Caco-2 (cell line): ENCODE measurements at regions not wholly inside any gene's neighbourhood (a gene's known extent, or its start where the extent isn't known, plus 50 kb on each side); places are given as distances from the start of the nearest gene placed in this dataset.

Experiments
- BruUV-seq: library from RNA; stranded (reverse); fragments of 400-500 nt; replicated peaks from 2 replicates; lab custom pipeline; 2021; lab: Mats Ljungman, UMichigan
- CTCF ChIA-PET: fragments of 300-600 bp; sonication (Branson Sonifier 250); formaldehyde crosslinking; loops from one replicate; lab custom pipeline; 2022; ENCODE audit warnings: antibody characterized with exemption; lab: Charles Lee
- POLR2A ChIA-PET: fragments of 300-600 bp; sonication (Branson Sonifier 250); formaldehyde crosslinking; loops from one replicate; lab custom pipeline; 2022; ENCODE audit warnings: antibody characterized with exemption; lab: Charles Lee
- DNase-seq, 2 experiments: peaks; one replicate each; pipeline versions ENCODE4 v3.0.0 to v3.0.0-alpha.2; 2020 to 2022
- H3K27me3 ChIP-seq: replicated peaks from 2 replicates; pipeline ENCODE4 v1.6.0; 2011; ENCODE audit warnings: low read length; ENCODE audit not compliant: control insufficient read depth, insufficient read depth
- H3K36me3 ChIP-seq: 2 replicates; pipeline ENCODE4 v1.5.1; 2011; ENCODE audit warnings: low read length; ENCODE audit not compliant: control insufficient read depth, insufficient read depth
- H3K4me1 ChIP-seq: fragments of 250-450 bp; sonication (Bioruptor Pico); 2 replicates; pipeline ENCODE4 v1.5.1; 2020; ENCODE audit warnings: mild to moderate bottlenecking
- H3K4me3 ChIP-seq: 2 replicates; pipeline ENCODE4 v1.5.1; 2011; ENCODE audit warnings: low read depth, mild to moderate bottlenecking, control low read depth, low read length
- H3K9me3 ChIP-seq: fragments of 250-450 bp; sonication (Bioruptor Pico); 2 replicates; pipeline ENCODE4 v1.5.1; 2020; ENCODE audit warnings: mild to moderate bottlenecking, moderate library complexity
- H3K27ac Mint-ChIP-seq: one replicate; pipeline ENCODE4 v1.8.0; 2022; ENCODE audit warnings: mixed read lengths; ENCODE audit not compliant: unreplicated experiment
- H3K27me3 Mint-ChIP-seq: one replicate; pipeline ENCODE4 v1.8.0; 2022; ENCODE audit warnings: mixed read lengths; ENCODE audit not compliant: insufficient read depth, unreplicated experiment
- H3K36me3 Mint-ChIP-seq: one replicate; pipeline ENCODE4 v1.8.0; 2022; ENCODE audit warnings: mild to moderate bottlenecking, mixed read lengths; ENCODE audit not compliant: insufficient read depth, unreplicated experiment
- H3K4me1 Mint-ChIP-seq: one replicate; pipeline ENCODE4 v1.8.0; 2022; ENCODE audit warnings: low read depth, mixed read lengths; ENCODE audit not compliant: unreplicated experiment
- H3K4me3 Mint-ChIP-seq: one replicate; pipeline ENCODE4 v1.8.0; 2022; ENCODE audit warnings: mild to moderate bottlenecking, moderate library complexity, mixed read lengths; ENCODE audit not compliant: unreplicated experiment
- H3K9me3 Mint-ChIP-seq: one replicate; pipeline ENCODE4 v1.8.0; 2022; ENCODE audit warnings: mixed read lengths; ENCODE audit not compliant: unreplicated experiment
- intact Hi-C: fragments of 100-400 bp; cut with micrococcal nuclease; formaldehyde crosslinking; loops from one replicate; pipeline ENCODE4 v1.10.0; 2022; ENCODE audit not compliant: unreplicated experiment
- TF ChIP-seq, protein P1 (sequence below), 2 experiments: fragments of 200-600 bp in 1 of 2; IDR thresholded peaks; 1 replicate in 1 of 2; 2 replicates in 1 of 2; pipeline versions ENCODE4 v1.5.1 to v1.8.0; 2011 to 2022; ENCODE audit warnings: antibody characterized with exemption in 1 of 2, control low read depth in 1 of 2, inconsistent platforms in 1 of 2, low read depth in 1 of 2, low read length in 1 of 2, mild to moderate bottlenecking in 1 of 2, moderate library complexity in 1 of 2; ENCODE audit not compliant: insufficient read depth in 1 of 2, severe bottlenecking in 1 of 2, unreplicated experiment in 1 of 2

- Histone ChIP-seq H3K4me1 (no peaks in the 10 kb centered on the region), H3K27me3 (no peaks in the 10 kb centered on the region), H3K36me3 (no peaks in the 10 kb centered on the region), H3K9me3 (no peaks in the 10 kb centered on the region), H3K4me3 (no peak overlapping the region)
- DNase-seq, result no peak
- Mint-ChIP-seq H3K4me3 (no peak overlapping the region), H3K27me3 (no peaks in the 10 kb centered on the region), H3K36me3 (no peaks in the 10 kb centered on the region), H3K4me1 (no peaks in the 10 kb centered on the region), H3K9me3 (peaks cover 9% of the 10 kb centered on the region), H3K27ac (no peak overlapping the region)
- intact Hi-C loops, result no loop called here
- POLR2A ChIA-PET, result no interaction called here
- BruUV-seq, result no TSS peak
- CTCF ChIA-PET, result no interaction called here
- TF ChIP-seq, protein P1, sequence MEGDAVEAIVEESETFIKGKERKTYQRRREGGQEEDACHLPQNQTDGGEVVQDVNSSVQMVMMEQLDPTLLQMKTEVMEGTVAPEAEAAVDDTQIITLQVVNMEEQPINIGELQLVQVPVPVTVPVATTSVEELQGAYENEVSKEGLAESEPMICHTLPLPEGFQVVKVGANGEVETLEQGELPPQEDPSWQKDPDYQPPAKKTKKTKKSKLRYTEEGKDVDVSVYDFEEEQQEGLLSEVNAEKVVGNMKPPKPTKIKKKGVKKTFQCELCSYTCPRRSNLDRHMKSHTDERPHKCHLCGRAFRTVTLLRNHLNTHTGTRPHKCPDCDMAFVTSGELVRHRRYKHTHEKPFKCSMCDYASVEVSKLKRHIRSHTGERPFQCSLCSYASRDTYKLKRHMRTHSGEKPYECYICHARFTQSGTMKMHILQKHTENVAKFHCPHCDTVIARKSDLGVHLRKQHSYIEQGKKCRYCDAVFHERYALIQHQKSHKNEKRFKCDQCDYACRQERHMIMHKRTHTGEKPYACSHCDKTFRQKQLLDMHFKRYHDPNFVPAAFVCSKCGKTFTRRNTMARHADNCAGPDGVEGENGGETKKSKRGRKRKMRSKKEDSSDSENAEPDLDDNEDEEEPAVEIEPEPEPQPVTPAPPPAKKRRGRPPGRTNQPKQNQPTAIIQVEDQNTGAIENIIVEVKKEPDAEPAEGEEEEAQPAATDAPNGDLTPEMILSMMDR (IDR thresholded peaks at IDR 0.05; ENCODE audit: insufficient read depth in 1 of 2, low read depth in 1 of 2, low read length in 1 of 2, severe bottlenecking in 1 of 2, unreplicated experiment in 1 of 2), result no peak
These were observed 122.3 kb downstream of the ASB1 start for GRCh38 chr2:238548902-238549462.

GRCh38 chr2:238549866-238550265 is 123.1 kb downstream of the ASB1 start:
- no peak for DNase-seq
- Mint-ChIP-seq H3K36me3 (no peaks in the 10 kb centered on the region), H3K4me1 (no peaks in the 10 kb centered on the region), H3K9me3 (peaks cover 9% of the 10 kb centered on the region), H3K4me3 (no peak overlapping the region), H3K27me3 (no peaks in the 10 kb centered on the region), H3K27ac (no peak overlapping the region)
- H3K4me3 ChIP-seq, result no peak overlapping the region
- H3K27me3 ChIP-seq, result no peaks in the 10 kb centered on the region
- H3K4me1 ChIP-seq, result no peaks in the 10 kb centered on the region
- intact Hi-C loops, result no loop called here
- ChIA-PET POLR2A (no interaction called here), CTCF (no interaction called here)
- no peaks in the 10 kb centered on the region for H3K9me3 ChIP-seq
- no TSS peak for BruUV-seq
- H3K36me3 ChIP-seq, result no peaks in the 10 kb centered on the region
- TF ChIP-seq, protein P1 (IDR thresholded peaks at IDR 0.05; ENCODE audit: insufficient read depth in 1 of 2, low read depth in 1 of 2, low read length in 1 of 2, severe bottlenecking in 1 of 2, unreplicated experiment in 1 of 2), result no peak

- Histone ChIP-seq H3K4me3 (no peak overlapping the region), H3K9me3 (no peaks in the 10 kb centered on the region), H3K4me1 (no peaks in the 10 kb centered on the region), H3K27me3 (no peaks in the 10 kb centered on the region), H3K36me3 (no peaks in the 10 kb centered on the region)
- Mint-ChIP-seq H3K4me3 (no peak overlapping the region), H3K9me3 (peaks cover 9% of the 10 kb centered on the region), H3K27ac (no peak overlapping the region), H3K36me3 (no peaks in the 10 kb centered on the region), H3K27me3 (no peaks in the 10 kb centered on the region), H3K4me1 (no peaks in the 10 kb centered on the region)
- intact Hi-C loops, result no loop called here
- POLR2A ChIA-PET, result no interaction called here
- no TSS peak for BruUV-seq
- CTCF ChIA-PET, result no interaction called here
- DNase-seq, result no peak
- TF ChIP-seq, protein P1 (IDR thresholded peaks at IDR 0.05; ENCODE audit: insufficient read depth in 1 of 2, low read depth in 1 of 2, low read length in 1 of 2, severe bottlenecking in 1 of 2, unreplicated experiment in 1 of 2), result no peak
These were observed 124.4 kb downstream of the ASB1 start for GRCh38 chr2:238551091-238551490.
